CD8-positive, alpha-beta memory T cell (primary cell): ENCODE measurements at regions not wholly inside any gene's neighbourhood (a gene's known extent, or its start where the extent isn't known, plus 50 kb on each side); places are given as distances from the start of the nearest gene placed in this dataset.
A peak's percentile ranks its signal among the peaks of the same experiment; 100 is the strongest.
"Not testable (repeated sequence)": the region's sequence is repeated elsewhere in the genome, so short reads cannot be mapped to it uniquely, and the experiment has no call there.

Experiments used
- CTCF ChIA-PET: fragments of 350-600 bp; sonication (Branson Sonifier 250); formaldehyde crosslinking; loops from one replicate; lab custom pipeline; 2021; ENCODE audit warnings: antibody characterized with exemption; lab: Charles Lee
- POLR2A ChIA-PET: fragments of 350-600 bp; sonication (Branson Sonifier 250); formaldehyde crosslinking; loops from one replicate; lab custom pipeline; 2021; ENCODE audit warnings: antibody characterized with exemption; lab: Charles Lee
- DNase-seq, 5 donors: peaks; one replicate each; pipeline versions ENCODE4 v3.0.0 to v3.0.0-alpha.2; 2020 to 2022; ENCODE audit warnings: mixed read lengths in 1 of 5
- H3K27ac ChIP-seq: one replicate; pipeline ENCODE4 v1.7.0; 2013; ENCODE audit warnings: low read depth, mild to moderate bottlenecking, low read length, moderate library complexity
- H3K27me3 ChIP-seq: 2 replicates; pipeline ENCODE4 v1.7.0; 2013; ENCODE audit warnings: low read length, mild to moderate bottlenecking; ENCODE audit not compliant: insufficient read depth, poor library complexity, severe bottlenecking
- H3K36me3 ChIP-seq: 2 replicates; pipeline ENCODE4 v1.7.0; 2013; ENCODE audit warnings: mild to moderate bottlenecking, low read length, moderate library complexity; ENCODE audit not compliant: insufficient read depth
- H3K4me1 ChIP-seq: 2 replicates; pipeline ENCODE4 v1.7.0; 2013; ENCODE audit warnings: mild to moderate bottlenecking, low read length, moderate library complexity; ENCODE audit not compliant: insufficient read depth
- H3K4me3 ChIP-seq: 2 replicates; pipeline ENCODE4 v1.7.0; 2013; ENCODE audit warnings: mild to moderate bottlenecking, low read length
- H3K9me3 ChIP-seq: 2 replicates; pipeline ENCODE4 v1.7.0; 2013; ENCODE audit warnings: mild to moderate bottlenecking, low read length
- H3K27ac Mint-ChIP-seq, 8 donors: one replicate each; pipeline ENCODE4 v1.8.0; 2020 to 2021; ENCODE audit warnings: mixed read lengths in 8 of 8, mild to moderate bottlenecking in 6 of 8, inconsistent platforms in 3 of 8, moderate library complexity in 3 of 8
- H3K27me3 Mint-ChIP-seq, 2 donors: one replicate each; pipeline ENCODE4 v1.8.0; 2020 to 2021; ENCODE audit warnings: mixed read lengths in 2 of 2, mild to moderate bottlenecking in 1 of 2, moderate library complexity in 1 of 2
- H3K36me3 Mint-ChIP-seq, 3 donors: one replicate each; pipeline ENCODE4 v1.8.0; 2020 to 2021; ENCODE audit warnings: mixed read lengths in 3 of 3, inconsistent platforms in 1 of 3, mild to moderate bottlenecking in 1 of 3
- H3K4me1 Mint-ChIP-seq, 3 donors: one replicate each; pipeline ENCODE4 v1.8.0; 2020 to 2021; ENCODE audit warnings: mixed read lengths in 3 of 3, inconsistent platforms in 1 of 3, mild to moderate bottlenecking in 1 of 3
- H3K4me3 Mint-ChIP-seq, 7 donors: one replicate each; pipeline ENCODE4 v1.8.0; 2020 to 2021; ENCODE audit warnings: mixed read lengths in 7 of 7, mild to moderate bottlenecking in 6 of 7, moderate library complexity in 4 of 7, inconsistent platforms in 2 of 7
- H3K9me3 Mint-ChIP-seq, 5 donors: one replicate each; pipeline ENCODE4 v1.8.0; 2020 to 2022; ENCODE audit warnings: mixed read lengths in 5 of 5, mild to moderate bottlenecking in 3 of 5, moderate library complexity in 2 of 5, inconsistent platforms in 1 of 5

- DNase-seq = no peak
- no peaks in the 10 kb centered on the region for H3K36me3 Mint-ChIP-seq
- H3K9me3 Mint-ChIP-seq = no peaks in the 10 kb centered on the region
- no peak overlapping the region for H3K4me3 ChIP-seq
- POLR2A ChIA-PET = no interaction called here
- H3K27ac ChIP-seq = no peak overlapping the region
- H3K4me1 ChIP-seq = no peaks in the 10 kb centered on the region
- peaks cover 0 to 2% of the 10 kb centered on the region in 2 donors for H3K27me3 Mint-ChIP-seq
- H3K27me3 ChIP-seq = no peaks in the 10 kb centered on the region
- no peak overlapping the region for H3K27ac Mint-ChIP-seq
- CTCF ChIA-PET = no interaction called here
- no peaks in the 10 kb centered on the region for H3K9me3 ChIP-seq
- no peak overlapping the region for H3K4me3 Mint-ChIP-seq
- H3K4me1 Mint-ChIP-seq = no peaks in the 10 kb centered on the region
- H3K36me3 ChIP-seq = no peaks in the 10 kb centered on the region
Measured at GRCh38 chr11:81578571-81578970, 1155.1 kb downstream of the FAM181B start.

- H3K36me3 Mint-ChIP-seq = no peaks in the 10 kb centered on the region
- ChIA-PET CTCF (no interaction called here), POLR2A (no interaction called here)
- no peak overlapping the region for H3K27ac ChIP-seq
- H3K4me1 Mint-ChIP-seq = no peaks in the 10 kb centered on the region
- peaks cover 0 to 2% (median 0%) of the 10 kb centered on the region in 5 donors for H3K9me3 Mint-ChIP-seq
- H3K27me3 Mint-ChIP-seq = peaks cover 0 to 2% of the 10 kb centered on the region in 2 donors
- H3K27ac Mint-ChIP-seq = no peak overlapping the region
- no peaks in the 10 kb centered on the region for H3K27me3 ChIP-seq
- H3K9me3 ChIP-seq = no peaks in the 10 kb centered on the region
- no peak for DNase-seq
- no peak overlapping the region for H3K4me3 ChIP-seq
- no peaks in the 10 kb centered on the region for H3K4me1 ChIP-seq
- no peaks in the 10 kb centered on the region for H3K36me3 ChIP-seq
- no peak overlapping the region for H3K4me3 Mint-ChIP-seq
Measured at GRCh38 chr11:81574301-81574700, 1159.4 kb downstream of the FAM181B start.

GRCh38 chr11:81573367-81573766 is 1160.3 kb downstream of the FAM181B start:
- no peaks in the 10 kb centered on the region for H3K36me3 Mint-ChIP-seq
- no peaks in the 10 kb centered on the region for H3K4me1 Mint-ChIP-seq
- Histone ChIP-seq H3K4me1 (no peaks in the 10 kb centered on the region), H3K9me3 (no peaks in the 10 kb centered on the region), H3K36me3 (no peaks in the 10 kb centered on the region), H3K4me3 (no peak overlapping the region), H3K27me3 (no peaks in the 10 kb centered on the region), H3K27ac (no peak overlapping the region)
- POLR2A ChIA-PET = no interaction called here
- CTCF ChIA-PET = no interaction called here
- no peak overlapping the region for H3K27ac Mint-ChIP-seq
- H3K9me3 Mint-ChIP-seq = peaks cover 0 to 2% (median 0%) of the 10 kb centered on the region in 5 donors
- peaks cover 0 to 2% of the 10 kb centered on the region in 2 donors for H3K27me3 Mint-ChIP-seq
- DNase-seq = no peak
- no peak overlapping the region for H3K4me3 Mint-ChIP-seq

GRCh38 chr11:81570669-81571068 is 1163.0 kb downstream of the FAM181B start:
- no peak overlapping the region for H3K27ac Mint-ChIP-seq
- CTCF ChIA-PET = no interaction called here
- Histone ChIP-seq H3K27me3 (no peaks in the 10 kb centered on the region), H3K36me3 (no peaks in the 10 kb centered on the region), H3K9me3 (no peaks in the 10 kb centered on the region), H3K27ac (no peak overlapping the region), H3K4me1 (no peaks in the 10 kb centered on the region), H3K4me3 (no peak overlapping the region)
- no peak overlapping the region for H3K4me3 Mint-ChIP-seq
- H3K36me3 Mint-ChIP-seq = no peaks in the 10 kb centered on the region
- POLR2A ChIA-PET = no interaction called here
- H3K9me3 Mint-ChIP-seq = peaks cover 0 to 4% (median 0%) of the 10 kb centered on the region in 5 donors
- H3K27me3 Mint-ChIP-seq = peaks cover 0 to 2% of the 10 kb centered on the region in 2 donors
- no peak for DNase-seq
- H3K4me1 Mint-ChIP-seq = no peaks in the 10 kb centered on the region

- POLR2A ChIA-PET = no interaction called here
- peaks cover 0 to 6% (median 0%) of the 10 kb centered on the region in 5 donors for H3K9me3 Mint-ChIP-seq
- H3K4me3 Mint-ChIP-seq = no peak overlapping the region
Measured at GRCh38 chr11:81569999-81570398, 1163.7 kb downstream of the FAM181B start.

GRCh38 chr11:81568918-81569317 is 1164.7 kb downstream of the FAM181B start:
- Histone ChIP-seq H3K9me3 (no peaks in the 10 kb centered on the region), H3K4me3 (no peak overlapping the region), H3K4me1 (no peaks in the 10 kb centered on the region), H3K27me3 (no peaks in the 10 kb centered on the region), H3K27ac (no peak overlapping the region), H3K36me3 (no peaks in the 10 kb centered on the region)
- ChIA-PET POLR2A (no interaction called here), CTCF (no interaction called here)
- H3K4me1 Mint-ChIP-seq = no peaks in the 10 kb centered on the region
- no peak overlapping the region for H3K4me3 Mint-ChIP-seq
- H3K27ac Mint-ChIP-seq = no peak overlapping the region
- no peak for DNase-seq
- H3K9me3 Mint-ChIP-seq = peaks cover 0 to 6% (median 0%) of the 10 kb centered on the region in 5 donors
- H3K36me3 Mint-ChIP-seq = no peaks in the 10 kb centered on the region
- H3K27me3 Mint-ChIP-seq = no peaks in the 10 kb centered on the region

More at GRCh38 chr11:81569999-81570398, 1163.7 kb downstream of the FAM181B start:
- no peak overlapping the region for H3K4me3 ChIP-seq
- H3K9me3 ChIP-seq = no peaks in the 10 kb centered on the region
- peaks cover 0 to 2% of the 10 kb centered on the region in 2 donors for H3K27me3 Mint-ChIP-seq
- H3K4me1 Mint-ChIP-seq = no peaks in the 10 kb centered on the region
- H3K36me3 ChIP-seq = no peaks in the 10 kb centered on the region
- no peaks in the 10 kb centered on the region for H3K36me3 Mint-ChIP-seq
- CTCF ChIA-PET = no interaction called here
- no peaks in the 10 kb centered on the region for H3K27me3 ChIP-seq
- DNase-seq = no peak
- H3K27ac ChIP-seq = no peak overlapping the region
- H3K4me1 ChIP-seq = no peaks in the 10 kb centered on the region
- H3K27ac Mint-ChIP-seq = no peak overlapping the region

- Mint-ChIP-seq H3K4me1 (no peaks in the 10 kb centered on the region), H3K27ac (no peak overlapping the region), H3K9me3 (peaks cover 0 to 2% (median 0%) of the 10 kb centered on the region in 5 donors), H3K36me3 (no peaks in the 10 kb centered on the region), H3K4me3 (no peak overlapping the region), H3K27me3 (peaks cover 0 to 1% of the 10 kb centered on the region in 2 donors)
- ChIA-PET POLR2A (no interaction called here), CTCF (no interaction called here)
- no peak for DNase-seq
- no peaks in the 10 kb centered on the region for H3K4me1 ChIP-seq
- no peak overlapping the region for H3K4me3 ChIP-seq
- no peaks in the 10 kb centered on the region for H3K27me3 ChIP-seq
- no peaks in the 10 kb centered on the region for H3K36me3 ChIP-seq
- no peaks in the 10 kb centered on the region for H3K9me3 ChIP-seq
- H3K27ac ChIP-seq = no peak overlapping the region
Measured at GRCh38 chr11:81548123-81548522, 1185.5 kb downstream of the FAM181B start.

GRCh38 chr11:81539806-81540205 is 1193.9 kb downstream of the FAM181B start:
- H3K4me3 ChIP-seq, DNase-seq, POLR2A ChIA-PET, H3K36me3 ChIP-seq, CTCF ChIA-PET, H3K27ac ChIP-seq, H3K9me3 ChIP-seq, H3K4me1 ChIP-seq, H3K9me3 Mint-ChIP-seq, H3K27me3 ChIP-seq, H3K4me1 Mint-ChIP-seq, H3K4me3 Mint-ChIP-seq, H3K36me3 Mint-ChIP-seq, H3K27me3 Mint-ChIP-seq: not testable (repeated sequence)
- peak overlapping the region in 1 of 8 donors; percentile 66 for H3K27ac Mint-ChIP-seq

- no peak for DNase-seq
- Histone ChIP-seq H3K36me3 (no peaks in the 10 kb centered on the region), H3K4me1 (no peaks in the 10 kb centered on the region), H3K4me3 (no peak overlapping the region), H3K27ac (no peak overlapping the region), H3K27me3 (no peaks in the 10 kb centered on the region), H3K9me3 (no peaks in the 10 kb centered on the region)
- Mint-ChIP-seq H3K27me3 (no peaks in the 10 kb centered on the region), H3K27ac (no peak overlapping the region), H3K4me3 (no peak overlapping the region), H3K9me3 (peaks cover 0 to 4% (median 2%) of the 10 kb centered on the region in 5 donors), H3K36me3 (no peaks in the 10 kb centered on the region), H3K4me1 (no peaks in the 10 kb centered on the region)
- ChIA-PET POLR2A (no interaction called here), CTCF (no interaction called here)
Measured at GRCh38 chr11:81515566-81515965, 1218.1 kb downstream of the FAM181B start.
